OCI-LY1 (cell line): ENCODE measurements at regions not wholly inside any gene's neighbourhood (a gene's known extent, or its start where the extent isn't known, plus 50 kb on each side); places are given as distances from the start of the nearest gene placed in this dataset.

Experiments
- EZH2 ChIP-seq: fragments of 200-600 bp; sonication (generic), shearing (Covaris generic); IDR thresholded peaks from 2 replicates; pipeline ENCODE4 v1.8.0; 2017; ENCODE audit warnings: borderline replicate concordance, mixed run types, mild to moderate bottlenecking, antibody characterized with exemption, low read length, moderate library complexity, mixed read lengths
- TF ChIP-seq, protein P1 (sequence below): fragments of 200-600 bp; sonication (generic), shearing (Covaris generic); IDR thresholded peaks from 2 replicates; pipeline ENCODE4 v1.5.1; 2017; ENCODE audit warnings: mild to moderate bottlenecking, antibody characterized with exemption, low read length, moderate library complexity, mixed read lengths

DNA sequence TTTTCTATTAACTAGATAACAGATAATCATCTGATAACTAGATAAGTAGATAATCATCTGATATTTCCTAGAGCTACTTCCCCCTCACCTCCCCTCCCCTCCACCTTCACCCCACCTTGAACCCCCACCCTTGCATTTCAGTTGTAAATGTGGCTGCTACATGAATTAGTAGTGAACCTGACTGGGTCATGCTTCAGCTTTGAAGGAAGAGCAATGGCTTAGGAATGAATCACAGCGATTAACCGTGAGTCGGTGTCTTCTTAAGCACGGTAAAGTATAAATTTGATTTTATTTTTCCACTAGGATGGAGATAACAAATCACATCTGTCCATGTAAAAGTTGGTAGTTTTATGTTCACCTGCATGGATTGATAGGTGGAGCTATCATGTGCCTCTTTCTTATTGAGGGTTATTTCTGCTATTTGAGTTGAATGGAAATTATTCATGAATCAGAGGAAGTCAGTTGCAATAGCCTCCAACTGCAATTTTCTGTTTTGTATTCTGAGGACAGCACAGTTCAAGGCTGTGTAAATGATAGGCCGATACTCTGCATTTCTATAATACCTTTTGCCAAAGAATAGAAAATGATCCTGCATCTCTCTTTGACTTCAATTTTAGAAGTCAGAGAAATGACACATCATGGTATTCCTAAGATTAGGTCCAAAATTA is 235.0 kb downstream of the PTGER3 start:
- TF ChIP-seq EZH2, result no peak
- TF ChIP-seq, protein P1, sequence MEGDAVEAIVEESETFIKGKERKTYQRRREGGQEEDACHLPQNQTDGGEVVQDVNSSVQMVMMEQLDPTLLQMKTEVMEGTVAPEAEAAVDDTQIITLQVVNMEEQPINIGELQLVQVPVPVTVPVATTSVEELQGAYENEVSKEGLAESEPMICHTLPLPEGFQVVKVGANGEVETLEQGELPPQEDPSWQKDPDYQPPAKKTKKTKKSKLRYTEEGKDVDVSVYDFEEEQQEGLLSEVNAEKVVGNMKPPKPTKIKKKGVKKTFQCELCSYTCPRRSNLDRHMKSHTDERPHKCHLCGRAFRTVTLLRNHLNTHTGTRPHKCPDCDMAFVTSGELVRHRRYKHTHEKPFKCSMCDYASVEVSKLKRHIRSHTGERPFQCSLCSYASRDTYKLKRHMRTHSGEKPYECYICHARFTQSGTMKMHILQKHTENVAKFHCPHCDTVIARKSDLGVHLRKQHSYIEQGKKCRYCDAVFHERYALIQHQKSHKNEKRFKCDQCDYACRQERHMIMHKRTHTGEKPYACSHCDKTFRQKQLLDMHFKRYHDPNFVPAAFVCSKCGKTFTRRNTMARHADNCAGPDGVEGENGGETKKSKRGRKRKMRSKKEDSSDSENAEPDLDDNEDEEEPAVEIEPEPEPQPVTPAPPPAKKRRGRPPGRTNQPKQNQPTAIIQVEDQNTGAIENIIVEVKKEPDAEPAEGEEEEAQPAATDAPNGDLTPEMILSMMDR, result no peak
